OCI-LY3 (cell line): ENCODE measurements at regions not wholly inside any gene's neighbourhood (a gene's known extent, or its start where the extent isn't known, plus 50 kb on each side); places are given as distances from the start of the nearest gene placed in this dataset.

Experiments used
- H2AFZ ChIP-seq: fragments of 200-600, 300-600 bp; shearing (Covaris generic); 2 replicates; pipeline ENCODE4 v1.6.0; 2014; ENCODE audit warnings: antibody characterized with exemption, low read depth, low read length
- H3K27ac ChIP-seq: fragments of 200-600, 300-600 bp; sonication (generic); 2 replicates; pipeline ENCODE4 v1.5.1; 2014; ENCODE audit warnings: mild to moderate bottlenecking, low read length, moderate library complexity, mixed read lengths
- H3K27me3 ChIP-seq: fragments of 200-600, 300-600 bp; sonication (generic); 2 replicates; pipeline ENCODE4 v1.6.1; 2014; ENCODE audit warnings: low read depth, low read length, mixed read lengths
- H3K36me3 ChIP-seq: fragments of 200-600, 300-600 bp; sonication (generic); replicated peaks from 2 replicates; pipeline ENCODE3; 2014; ENCODE audit warnings: low read depth, low read length, mixed read lengths
- H3K4me1 ChIP-seq: fragments of 300-600, 200-600 bp; sonication (generic); 2 replicates; pipeline ENCODE4 v1.6.1; 2014; ENCODE audit warnings: low read length, mixed read lengths
- H3K4me2 ChIP-seq: fragments of 200-600, 300-600 bp; sonication (generic); 2 replicates; pipeline ENCODE4 v1.6.1; 2014; ENCODE audit warnings: low read length, mixed read lengths
- H3K4me3 ChIP-seq: fragments of 300-600, 200-600 bp; sonication (generic); 2 replicates; pipeline ENCODE4 v1.5.1; 2014; ENCODE audit warnings: antibody characterized with exemption, mild to moderate bottlenecking, low read length, moderate library complexity
- H3K79me2 ChIP-seq: fragments of 300-600, 200-600 bp; shearing (Covaris generic); 2 replicates; pipeline ENCODE4 v1.6.1; 2014; ENCODE audit warnings: mild to moderate bottlenecking, low read length, mixed read lengths
- H3K9ac ChIP-seq: fragments of 300-600, 200-600 bp; shearing (Covaris generic); 2 replicates; pipeline ENCODE4 v1.6.0; 2014; ENCODE audit warnings: mild to moderate bottlenecking, low read length, moderate library complexity
- H3K9me3 ChIP-seq: fragments of 200-600, 300-600 bp; shearing (Covaris generic); 2 replicates; pipeline ENCODE4 v1.6.1; 2014; ENCODE audit warnings: low read length, mixed read lengths; ENCODE audit not compliant: insufficient read depth
- H4K20me1 ChIP-seq: fragments of 200-600, 300-600 bp; sonication (generic); 2 replicates; pipeline ENCODE4 v1.6.1; 2016; ENCODE audit warnings: low read length, mixed read lengths; ENCODE audit not compliant: insufficient read depth
- EZH2phosphoT487 ChIP-seq: fragments of 200-600 bp; shearing (Covaris generic); IDR thresholded peaks from 2 replicates; pipeline ENCODE4 v1.6.1; 2018; ENCODE audit warnings: antibody characterized with exemption, mixed run types, low read depth
- TF ChIP-seq, protein P1 (sequence below): fragments of 200-600, 300-600 bp; sonication (generic); IDR thresholded peaks from 2 replicates; pipeline ENCODE4 v1.5.1; 2014; ENCODE audit warnings: antibody characterized with exemption, low read length, low read depth

DNA sequence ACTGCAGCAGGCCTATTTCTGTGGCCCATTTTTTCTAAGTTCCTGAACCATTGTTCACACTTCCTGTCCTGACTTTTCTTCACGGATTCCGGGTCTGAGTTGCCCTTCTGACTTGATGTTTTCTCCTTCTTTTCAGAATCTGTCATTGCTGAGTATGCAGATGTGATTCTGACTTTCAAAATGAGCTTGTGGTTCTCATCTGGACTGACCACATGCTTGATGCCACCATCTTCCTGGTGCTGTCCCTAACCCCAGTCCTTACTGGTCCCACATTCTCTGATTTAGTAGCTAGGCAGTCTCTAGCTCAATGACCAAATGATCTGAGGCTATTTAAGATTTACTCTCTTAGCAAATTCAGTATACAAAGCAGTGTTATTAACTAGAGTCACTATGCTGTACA, 822.3 kb upstream of the TENM3 start:
- no peaks in the 10 kb centered on the region for H3K9me3 ChIP-seq
- no peaks in the 10 kb centered on the region for H4K20me1 ChIP-seq
- no peak for TF ChIP-seq EZH2phosphoT487
- TF ChIP-seq, protein P1, sequence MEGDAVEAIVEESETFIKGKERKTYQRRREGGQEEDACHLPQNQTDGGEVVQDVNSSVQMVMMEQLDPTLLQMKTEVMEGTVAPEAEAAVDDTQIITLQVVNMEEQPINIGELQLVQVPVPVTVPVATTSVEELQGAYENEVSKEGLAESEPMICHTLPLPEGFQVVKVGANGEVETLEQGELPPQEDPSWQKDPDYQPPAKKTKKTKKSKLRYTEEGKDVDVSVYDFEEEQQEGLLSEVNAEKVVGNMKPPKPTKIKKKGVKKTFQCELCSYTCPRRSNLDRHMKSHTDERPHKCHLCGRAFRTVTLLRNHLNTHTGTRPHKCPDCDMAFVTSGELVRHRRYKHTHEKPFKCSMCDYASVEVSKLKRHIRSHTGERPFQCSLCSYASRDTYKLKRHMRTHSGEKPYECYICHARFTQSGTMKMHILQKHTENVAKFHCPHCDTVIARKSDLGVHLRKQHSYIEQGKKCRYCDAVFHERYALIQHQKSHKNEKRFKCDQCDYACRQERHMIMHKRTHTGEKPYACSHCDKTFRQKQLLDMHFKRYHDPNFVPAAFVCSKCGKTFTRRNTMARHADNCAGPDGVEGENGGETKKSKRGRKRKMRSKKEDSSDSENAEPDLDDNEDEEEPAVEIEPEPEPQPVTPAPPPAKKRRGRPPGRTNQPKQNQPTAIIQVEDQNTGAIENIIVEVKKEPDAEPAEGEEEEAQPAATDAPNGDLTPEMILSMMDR = no peak
- no peak overlapping the region for H3K27ac ChIP-seq
- H3K4me2 ChIP-seq = no peak overlapping the region
- H3K27me3 ChIP-seq = no peaks in the 10 kb centered on the region
- no peak overlapping the region for H3K9ac ChIP-seq
- no peaks in the 10 kb centered on the region for H3K4me1 ChIP-seq
- no peaks in the 10 kb centered on the region for H3K79me2 ChIP-seq
- no peaks in the 10 kb centered on the region for H3K36me3 ChIP-seq
- H2AFZ ChIP-seq = no peak overlapping the region
- H3K4me3 ChIP-seq = no peak overlapping the region

DNA sequence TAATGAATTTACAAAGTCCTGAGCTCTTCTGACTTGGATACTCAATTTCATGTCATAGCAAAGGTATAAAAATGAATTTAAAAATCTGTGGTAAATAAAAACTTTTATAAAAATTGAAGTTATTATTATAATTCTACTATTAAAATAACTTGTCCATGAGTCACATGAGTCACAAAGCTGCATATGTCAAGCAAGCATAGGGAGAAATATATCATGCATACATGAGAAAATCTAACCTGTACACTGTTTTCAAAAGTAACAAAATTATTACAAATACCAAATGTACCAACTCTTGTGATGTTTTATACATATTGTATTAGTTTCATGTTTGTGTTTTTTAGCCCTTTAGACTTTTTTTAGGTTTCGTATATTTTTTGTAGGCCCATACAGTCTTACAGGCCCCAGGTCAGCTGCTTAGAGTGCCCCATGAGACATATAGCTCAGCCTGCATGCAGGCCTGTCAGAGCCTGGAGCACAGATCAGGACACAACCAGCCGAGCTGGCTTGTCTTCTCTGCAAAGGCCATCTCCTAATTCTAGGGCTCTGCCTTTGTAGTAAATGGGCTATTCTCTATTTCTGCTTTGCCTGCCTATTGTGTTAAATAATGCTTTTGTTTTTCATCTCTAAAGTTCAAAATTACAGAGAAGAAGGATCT, 818.7 kb upstream of the TENM3 start:
- TF ChIP-seq EZH2phosphoT487 = no peak
- TF ChIP-seq, protein P1 = no peak
- Histone ChIP-seq H3K9ac (no peak overlapping the region), H3K4me3 (no peak overlapping the region), H3K36me3 (no peaks in the 10 kb centered on the region), H4K20me1 (no peaks in the 10 kb centered on the region), H2AFZ (no peak overlapping the region), H3K9me3 (no peaks in the 10 kb centered on the region), H3K4me1 (no peaks in the 10 kb centered on the region), H3K4me2 (no peak overlapping the region), H3K27me3 (no peaks in the 10 kb centered on the region), H3K79me2 (no peaks in the 10 kb centered on the region), H3K27ac (no peak overlapping the region)

DNA sequence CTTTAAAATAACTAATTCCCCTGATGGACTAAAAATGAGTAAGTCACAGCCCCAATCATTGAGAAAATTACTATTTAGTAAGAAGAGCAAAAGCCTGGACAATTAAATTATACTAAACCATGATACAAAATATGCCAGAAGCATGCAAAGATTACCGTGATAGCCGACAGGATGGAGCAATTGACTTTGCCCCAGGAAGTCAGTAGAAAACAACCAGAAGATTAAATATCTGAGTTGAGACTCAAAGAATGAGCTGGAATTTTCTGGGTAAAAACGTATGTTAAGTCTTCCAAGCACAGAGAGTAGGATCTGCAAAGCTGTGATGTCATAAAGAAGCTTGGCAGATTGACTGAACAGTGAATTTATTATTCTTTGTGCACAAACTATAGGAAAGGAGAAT, 816.1 kb upstream of the TENM3 start:
- Histone ChIP-seq H3K9ac (no peak overlapping the region), H4K20me1 (no peaks in the 10 kb centered on the region), H3K27ac (no peak overlapping the region), H3K4me1 (no peaks in the 10 kb centered on the region), H3K4me3 (no peak overlapping the region), H3K79me2 (no peaks in the 10 kb centered on the region), H2AFZ (no peak overlapping the region), H3K36me3 (no peaks in the 10 kb centered on the region), H3K9me3 (no peaks in the 10 kb centered on the region), H3K27me3 (no peaks in the 10 kb centered on the region), H3K4me2 (no peak overlapping the region)
- TF ChIP-seq EZH2phosphoT487 = no peak
- TF ChIP-seq, protein P1 = no peak

DNA sequence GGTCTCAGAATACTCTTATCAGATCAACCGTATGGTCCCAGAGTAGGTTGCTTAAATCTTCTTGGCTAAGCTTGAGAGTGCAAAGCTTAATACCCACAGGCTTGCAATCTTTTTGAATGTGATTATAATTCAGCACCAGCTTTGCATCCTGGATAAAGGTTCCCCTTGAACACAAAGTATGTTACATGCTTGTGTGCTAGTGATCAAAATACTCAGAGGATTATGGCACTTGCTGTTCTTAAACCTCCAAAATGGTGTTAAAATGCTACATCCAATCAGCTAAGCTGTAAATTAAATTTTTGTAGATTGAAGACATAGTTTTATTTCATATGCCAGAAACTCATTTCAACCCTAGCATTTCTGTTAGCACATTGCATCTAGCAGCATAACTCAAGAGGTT, 812.2 kb upstream of the TENM3 start:
- no peak overlapping the region for H3K27ac ChIP-seq
- no peaks in the 10 kb centered on the region for H3K79me2 ChIP-seq
- TF ChIP-seq, protein P1 = no peak
- TF ChIP-seq EZH2phosphoT487 = no peak
- no peaks in the 10 kb centered on the region for H3K4me1 ChIP-seq
- no peaks in the 10 kb centered on the region for H4K20me1 ChIP-seq
- H3K36me3 ChIP-seq = no peaks in the 10 kb centered on the region
- H3K9me3 ChIP-seq = no peaks in the 10 kb centered on the region
- no peak overlapping the region for H3K4me3 ChIP-seq
- no peak overlapping the region for H2AFZ ChIP-seq
- no peak overlapping the region for H3K4me2 ChIP-seq
- no peaks in the 10 kb centered on the region for H3K27me3 ChIP-seq
- H3K9ac ChIP-seq = no peak overlapping the region
